GM20000 (cell line): ENCODE measurements at regions not wholly inside any gene's neighbourhood (a gene's known extent, or its start where the extent isn't known, plus 50 kb on each side); places are given as distances from the start of the nearest gene placed in this dataset.

ENCODE experiments used
- DNase-seq: peaks from one replicate; pipeline ENCODE4 v3.0.0; 2012; ENCODE audit warnings: low spot score
- TF ChIP-seq, protein P1 (sequence below): IDR thresholded peaks from 2 replicates; pipeline ENCODE4 v1.5.1; 2012; ENCODE audit warnings: mild to moderate bottlenecking, control low read depth; ENCODE audit errors: extremely low read depth, missing control alignments

DNA sequence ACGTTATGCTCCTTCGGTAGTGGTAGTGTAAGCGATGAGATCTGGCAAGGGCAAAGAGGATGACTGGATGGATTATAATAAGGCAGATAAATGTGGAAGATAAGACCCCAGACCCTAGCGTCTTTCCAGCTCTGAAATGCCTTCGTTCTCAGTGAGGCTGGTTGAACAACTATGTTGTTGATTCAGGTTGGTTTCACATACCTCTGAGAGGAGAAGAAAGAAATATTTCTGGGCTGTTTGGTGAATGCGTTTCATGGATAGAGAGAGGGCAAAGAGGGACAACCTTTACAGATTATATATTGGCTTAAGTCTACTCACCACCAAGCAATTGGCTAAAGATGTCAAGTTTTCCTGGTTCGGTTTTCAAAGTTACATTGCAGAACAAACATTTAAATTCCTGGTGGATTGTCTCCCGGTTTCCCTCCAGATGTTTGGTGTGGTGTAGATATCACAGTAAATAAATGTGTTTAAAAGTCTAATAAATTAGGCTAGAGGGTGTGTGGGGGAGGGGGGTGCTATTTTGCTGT, 190.1 kb upstream of the GLI2 start:
- DNase-seq, result no peak
- TF ChIP-seq, protein P1, sequence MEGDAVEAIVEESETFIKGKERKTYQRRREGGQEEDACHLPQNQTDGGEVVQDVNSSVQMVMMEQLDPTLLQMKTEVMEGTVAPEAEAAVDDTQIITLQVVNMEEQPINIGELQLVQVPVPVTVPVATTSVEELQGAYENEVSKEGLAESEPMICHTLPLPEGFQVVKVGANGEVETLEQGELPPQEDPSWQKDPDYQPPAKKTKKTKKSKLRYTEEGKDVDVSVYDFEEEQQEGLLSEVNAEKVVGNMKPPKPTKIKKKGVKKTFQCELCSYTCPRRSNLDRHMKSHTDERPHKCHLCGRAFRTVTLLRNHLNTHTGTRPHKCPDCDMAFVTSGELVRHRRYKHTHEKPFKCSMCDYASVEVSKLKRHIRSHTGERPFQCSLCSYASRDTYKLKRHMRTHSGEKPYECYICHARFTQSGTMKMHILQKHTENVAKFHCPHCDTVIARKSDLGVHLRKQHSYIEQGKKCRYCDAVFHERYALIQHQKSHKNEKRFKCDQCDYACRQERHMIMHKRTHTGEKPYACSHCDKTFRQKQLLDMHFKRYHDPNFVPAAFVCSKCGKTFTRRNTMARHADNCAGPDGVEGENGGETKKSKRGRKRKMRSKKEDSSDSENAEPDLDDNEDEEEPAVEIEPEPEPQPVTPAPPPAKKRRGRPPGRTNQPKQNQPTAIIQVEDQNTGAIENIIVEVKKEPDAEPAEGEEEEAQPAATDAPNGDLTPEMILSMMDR, result no peak

- no peak for DNase-seq
These were observed 189.4 kb upstream of the GLI2 start for GRCh38 chr2:120546048-120546864.

GRCh38 chr2:120546865-120547390, 188.7 kb upstream of the GLI2 start:
- TF ChIP-seq, protein P1, result no peak
- no peak for DNase-seq

More at GRCh38 chr2:120546048-120546864, 189.4 kb upstream of the GLI2 start:
- TF ChIP-seq, protein P1, result no peak

- TF ChIP-seq, protein P1, result no peak
- no peak for DNase-seq
These were observed 188.0 kb upstream of the GLI2 start for GRCh38 chr2:120547662-120548061.

- TF ChIP-seq, protein P1, result no peak
- DNase-seq, result no peak
These were observed 186.8 kb upstream of the GLI2 start for GRCh38 chr2:120548627-120549608.

GRCh38 chr2:120549841-120550240, 185.8 kb upstream of the GLI2 start:
- DNase-seq, result no peak
- TF ChIP-seq, protein P1, result no peak
